ENCODE measurements at regions not wholly inside any gene's neighbourhood (a gene's known extent, or its start where the extent isn't known, plus 50 kb on each side); places are given as distances from the start of the nearest gene placed in this dataset.
"Not testable (repeated sequence)": the region's sequence is repeated elsewhere in the genome, so short reads cannot be mapped to it uniquely, and the experiment has no call there.

DNA sequence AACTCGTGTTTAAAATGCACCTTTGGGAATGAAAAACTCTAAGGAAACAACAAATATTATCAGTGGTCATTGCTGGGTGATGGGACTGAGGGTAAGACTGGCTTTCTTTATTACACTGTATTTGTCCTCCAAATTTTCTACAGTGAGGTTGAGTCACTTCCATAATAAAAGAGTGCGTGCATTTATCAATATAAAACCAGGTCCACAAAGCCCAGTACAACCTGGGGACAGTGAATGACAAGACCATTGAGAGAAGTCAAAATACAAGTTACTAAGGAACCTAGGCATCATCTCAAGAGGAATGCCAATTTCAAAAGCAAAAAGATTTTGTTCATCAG is 76.4 kb downstream of the MAGED4 start:
- WGBS, 2 donors, result 0 to 12% methylated on average over 2 of the region's 2 CpGs
- TF ChIP-seq POLR2A (IDR thresholded peaks at IDR 0.05), result no peak
- TF ChIP-seq, protein P1, sequence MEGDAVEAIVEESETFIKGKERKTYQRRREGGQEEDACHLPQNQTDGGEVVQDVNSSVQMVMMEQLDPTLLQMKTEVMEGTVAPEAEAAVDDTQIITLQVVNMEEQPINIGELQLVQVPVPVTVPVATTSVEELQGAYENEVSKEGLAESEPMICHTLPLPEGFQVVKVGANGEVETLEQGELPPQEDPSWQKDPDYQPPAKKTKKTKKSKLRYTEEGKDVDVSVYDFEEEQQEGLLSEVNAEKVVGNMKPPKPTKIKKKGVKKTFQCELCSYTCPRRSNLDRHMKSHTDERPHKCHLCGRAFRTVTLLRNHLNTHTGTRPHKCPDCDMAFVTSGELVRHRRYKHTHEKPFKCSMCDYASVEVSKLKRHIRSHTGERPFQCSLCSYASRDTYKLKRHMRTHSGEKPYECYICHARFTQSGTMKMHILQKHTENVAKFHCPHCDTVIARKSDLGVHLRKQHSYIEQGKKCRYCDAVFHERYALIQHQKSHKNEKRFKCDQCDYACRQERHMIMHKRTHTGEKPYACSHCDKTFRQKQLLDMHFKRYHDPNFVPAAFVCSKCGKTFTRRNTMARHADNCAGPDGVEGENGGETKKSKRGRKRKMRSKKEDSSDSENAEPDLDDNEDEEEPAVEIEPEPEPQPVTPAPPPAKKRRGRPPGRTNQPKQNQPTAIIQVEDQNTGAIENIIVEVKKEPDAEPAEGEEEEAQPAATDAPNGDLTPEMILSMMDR (IDR thresholded peaks at IDR 0.05), result no peak
- no peak overlapping the region for H3K4me3 ChIP-seq (ENCODE audit: low read depth, poor library complexity, severe bottlenecking)
- DNase-seq (ENCODE audit: low spot score in 2 of 2), result no peak
- intact Hi-C loops (cut with DNase I; ENCODE audit: low total_unique reads), result no loop called here

DNA sequence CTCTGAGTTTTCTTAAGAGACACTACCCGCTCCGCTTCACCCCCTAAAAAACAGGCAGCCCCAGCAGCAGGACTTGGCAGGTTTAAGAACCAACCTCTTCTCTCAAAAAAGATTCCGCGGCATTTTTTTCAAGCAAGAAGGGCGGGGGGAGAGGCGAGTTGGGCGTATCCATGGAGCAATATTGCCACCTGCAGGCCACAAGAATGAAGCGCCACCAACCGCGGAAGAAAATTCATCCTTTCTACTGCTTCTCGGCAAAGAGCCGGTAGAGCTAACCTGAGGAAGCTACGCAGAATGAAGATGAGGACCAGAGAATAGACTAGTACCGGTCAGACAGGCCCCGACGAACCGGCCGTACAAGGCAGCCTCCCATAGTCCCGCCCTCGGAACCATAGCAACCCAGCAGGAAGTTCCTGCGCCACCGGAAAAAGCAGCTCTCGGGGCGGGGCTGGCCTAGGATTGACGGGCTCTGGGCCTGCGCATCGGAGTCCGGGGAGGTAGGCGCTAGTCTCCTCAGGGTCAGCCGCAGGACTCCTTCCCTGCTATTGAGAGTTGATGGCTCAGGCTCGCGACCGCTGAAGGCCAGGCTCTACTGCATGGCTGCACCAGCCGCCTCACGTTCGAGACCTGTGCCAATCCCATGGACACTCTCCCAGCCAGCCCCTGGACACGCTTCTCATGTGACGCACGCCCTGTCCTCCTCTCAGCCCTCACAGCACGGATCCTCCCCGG is 76.9 kb downstream of the MAGED4 start:
- intact Hi-C loops (cut with DNase I; ENCODE audit: low total_unique reads), result no loop called here
- DNase-seq (ENCODE audit: low spot score in 2 of 2), result peak; percentile 88 to 99
- TF ChIP-seq, protein P1 (IDR thresholded peaks at IDR 0.05), result peak in 1 of 3 donors; percentile 95
- TF ChIP-seq POLR2A (IDR thresholded peaks at IDR 0.05), result no peak
- no peak overlapping the region for H3K4me3 ChIP-seq (ENCODE audit: low read depth, poor library complexity, severe bottlenecking)
- 0 to 2% methylated on average over 21 to 41 of the region's 41 CpGs for WGBS, 2 donors

DNA sequence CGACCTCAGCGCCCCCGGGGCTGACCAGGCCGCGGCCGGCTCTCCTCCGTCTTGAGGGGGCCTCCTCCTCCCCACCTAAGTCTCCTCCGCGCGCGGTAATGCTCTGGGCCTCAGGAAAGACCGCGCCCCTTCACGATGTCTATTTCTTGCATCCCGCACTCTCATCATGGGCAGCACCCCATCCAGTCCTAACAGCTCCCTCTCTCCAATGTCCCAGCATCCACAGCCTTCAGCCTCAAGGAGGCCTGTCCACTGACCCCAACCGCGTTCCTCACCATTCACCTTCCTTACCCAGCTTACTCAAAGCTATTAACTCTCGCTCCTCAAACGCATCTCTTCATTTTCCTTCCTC is 77.5 kb downstream of the MAGED4 start:
- TF ChIP-seq, protein P1 (IDR thresholded peaks at IDR 0.05), result no peak
- no peak for TF ChIP-seq POLR2A (IDR thresholded peaks at IDR 0.05)

DNA sequence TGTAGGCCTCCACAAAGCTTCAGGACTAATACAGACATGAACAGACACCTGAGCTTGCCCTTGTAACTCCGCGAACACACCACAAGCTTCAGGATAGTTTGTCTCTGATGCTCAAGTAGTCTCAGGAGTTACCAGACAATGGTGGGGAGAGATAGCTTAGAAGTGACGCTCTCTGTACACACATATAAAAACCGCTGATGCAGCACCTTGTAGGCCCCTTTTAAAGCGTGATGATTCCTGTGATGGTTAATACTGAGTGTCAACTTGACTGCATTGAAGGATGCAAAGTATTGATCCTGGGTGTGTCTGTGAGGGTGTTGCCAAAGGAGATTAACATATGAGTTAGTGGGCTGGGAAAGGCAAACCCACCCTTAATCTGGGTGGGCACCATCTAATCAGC is 78.7 kb downstream of the MAGED4 start:
- DNase-seq (ENCODE audit: low spot score in 2 of 2), result no peak
- TF ChIP-seq, protein P1 (IDR thresholded peaks at IDR 0.05), result no peak
- no peak for TF ChIP-seq POLR2A (IDR thresholded peaks at IDR 0.05)
- 93 to 98% methylated on average over 5 of the region's 5 CpGs for WGBS, 2 donors
- H3K4me3 ChIP-seq (ENCODE audit: low read depth, poor library complexity, severe bottlenecking), result no peak overlapping the region
- intact Hi-C loops (cut with DNase I; ENCODE audit: low total_unique reads), result no loop called here

More for the DNA sequence above, 77.5 kb downstream of the MAGED4 start:
- 15 to 17% methylated on average over 11 to 19 of the region's 19 CpGs for WGBS, 2 donors
- no peak overlapping the region for H3K4me3 ChIP-seq (ENCODE audit: low read depth, poor library complexity, severe bottlenecking)
- intact Hi-C loops (cut with DNase I; ENCODE audit: low total_unique reads), result no loop called here
- DNase-seq (ENCODE audit: low spot score in 2 of 2), result no peak

DNA sequence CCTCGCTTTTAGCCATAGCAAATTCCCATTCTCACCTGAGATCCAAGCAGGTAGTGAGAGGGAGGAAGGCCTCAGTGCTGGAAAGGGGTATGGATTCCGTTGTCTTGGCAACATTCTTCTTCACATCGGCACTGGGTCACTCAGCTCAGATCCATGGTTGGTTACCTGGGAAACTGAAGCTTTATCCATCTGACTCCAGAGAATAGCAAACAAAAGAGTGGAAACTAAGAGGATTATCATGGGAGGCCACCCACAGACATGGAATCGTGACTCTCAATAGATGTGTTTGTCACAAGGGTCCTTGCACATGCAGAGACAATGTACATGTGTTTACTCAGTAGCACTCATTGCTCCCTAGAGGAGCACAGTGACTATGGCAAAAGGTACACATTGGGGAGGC is 81.0 kb downstream of the MAGED4 start:
- H3K4me3 ChIP-seq (ENCODE audit: low read depth, poor library complexity, severe bottlenecking), result no peak overlapping the region
- TF ChIP-seq, protein P1 (IDR thresholded peaks at IDR 0.05), result no peak
- no peak for TF ChIP-seq POLR2A (IDR thresholded peaks at IDR 0.05)
- WGBS, 2 donors, result 66 to 81% methylated on average over 4 of the region's 4 CpGs
- DNase-seq (ENCODE audit: low spot score in 2 of 2), result no peak
- intact Hi-C loops (cut with DNase I; ENCODE audit: low total_unique reads), result no loop called here

DNA sequence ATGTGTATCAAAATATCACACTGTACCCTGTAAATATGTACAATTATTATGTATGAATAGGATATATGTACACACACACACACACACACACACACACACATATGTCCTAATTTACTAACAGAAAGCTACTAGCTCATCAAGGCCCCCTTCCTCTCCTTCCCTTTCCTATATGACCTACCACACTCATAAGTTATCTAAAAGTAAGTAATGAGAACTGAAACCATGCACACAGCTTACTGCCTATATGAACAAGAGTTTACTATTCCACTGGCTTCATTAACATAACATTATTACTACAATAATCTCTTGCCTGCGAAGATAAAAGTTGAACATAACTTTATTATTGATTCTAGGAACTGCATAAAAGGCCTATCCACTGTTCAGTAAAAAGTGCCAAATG is 83.8 kb downstream of the MAGED4 start:
- 67 to 81% methylated on average over 1 of the region's 1 CpG for WGBS, 2 donors
- H3K4me3 ChIP-seq (ENCODE audit: low read depth, poor library complexity, severe bottlenecking); intact Hi-C loops (cut with DNase I; ENCODE audit: low total_unique reads); DNase-seq (ENCODE audit: low spot score in 2 of 2): not testable (repeated sequence)

All from lower leg skin (tissue), 4 donors.